HG03520 (cell line): ENCODE measurements at regions not wholly inside any gene's neighbourhood (a gene's known extent, or its start where the extent isn't known, plus 50 kb on each side); places are given as distances from the start of the nearest gene placed in this dataset.
"Not testable (repeated sequence)": the region's sequence is repeated elsewhere in the genome, so short reads cannot be mapped to it uniquely, and the experiment has no call there.

ENCODE experiments used
- ATAC-seq: cut with Tn5 transposase; IDR thresholded peaks from one replicate; pipeline ENCODE4 v1.9.1; 2021; ENCODE audit warnings: mild to moderate bottlenecking, moderate library complexity; ENCODE audit not compliant: unreplicated experiment

- no peak for ATAC-seq
Observed at GRCh38 chr4:120211408-120212015, 144.9 kb upstream of the MAD2L1 start.

GRCh38 chr4:120209706-120210105, 143.1 kb upstream of the MAD2L1 start:
- ATAC-seq = no peak

- ATAC-seq = no peak
Observed at GRCh38 chr4:120207021-120207420, 140.4 kb upstream of the MAD2L1 start.

- ATAC-seq = no peak
Observed at GRCh38 chr4:120202222-120202621, 135.6 kb upstream of the MAD2L1 start.

- ATAC-seq = not testable (repeated sequence)
Observed at GRCh38 chr4:120200573-120201110, 134.0 kb upstream of the MAD2L1 start.

- no peak for ATAC-seq
Observed at GRCh38 chr4:120198411-120198810, 131.8 kb upstream of the MAD2L1 start.

- ATAC-seq = no peak
Observed at GRCh38 chr4:120177603-120178002, 111.0 kb upstream of the MAD2L1 start.

- no peak for ATAC-seq
Observed at GRCh38 chr4:120175272-120175671, 108.6 kb upstream of the MAD2L1 start.

- ATAC-seq = no peak
Observed at GRCh38 chr4:120163895-120164294, 97.2 kb upstream of the MAD2L1 start.

GRCh38 chr4:120158841-120159463, 92.3 kb upstream of the MAD2L1 start:
- ATAC-seq = no peak

GRCh38 chr4:120158046-120158445, 91.4 kb upstream of the MAD2L1 start:
- no peak for ATAC-seq

- peak; percentile 90 for ATAC-seq
Observed at GRCh38 chr4:120156120-120156718, 89.6 kb upstream of the MAD2L1 start.

GRCh38 chr4:120155287-120155686, 88.6 kb upstream of the MAD2L1 start:
- no peak for ATAC-seq

GRCh38 chr4:120144634-120145033, 78.0 kb upstream of the MAD2L1 start:
- no peak for ATAC-seq

GRCh38 chr4:120144041-120144440, 77.4 kb upstream of the MAD2L1 start:
- no peak for ATAC-seq

- ATAC-seq = no peak
Observed at GRCh38 chr4:120139392-120139791, 72.7 kb upstream of the MAD2L1 start.

GRCh38 chr4:120132935-120133334, 66.3 kb upstream of the MAD2L1 start:
- no peak for ATAC-seq

- ATAC-seq = no peak
Observed at GRCh38 chr4:120130786-120131185, 64.1 kb upstream of the MAD2L1 start.
